WERI-Rb-1 (cell line): ENCODE measurements at regions not wholly inside any gene's neighbourhood (a gene's known extent, or its start where the extent isn't known, plus 50 kb on each side); places are given as distances from the start of the nearest gene placed in this dataset.

ENCODE experiments used
- DNase-seq: peaks from one replicate; pipeline ENCODE4 v3.0.0-alpha.2; 2020
- H3K27ac ChIP-seq: fragments of 250-450 bp; sonication (Bioruptor Pico); 2 replicates; pipeline ENCODE4 v1.5.1; 2020; ENCODE audit warnings: mild to moderate bottlenecking, moderate library complexity
- H3K27me3 ChIP-seq: fragments of 250-450 bp; sonication (Bioruptor Pico); 2 replicates; pipeline ENCODE4 v1.5.1; 2021; ENCODE audit warnings: mild to moderate bottlenecking, low read depth, moderate library complexity; ENCODE audit not compliant: insufficient read depth, severe bottlenecking
- H3K36me3 ChIP-seq: fragments of 250-450 bp; sonication (Bioruptor Pico); 2 replicates; pipeline ENCODE4 v1.5.1; 2020; ENCODE audit warnings: mild to moderate bottlenecking, moderate library complexity
- H3K4me3 ChIP-seq: 2 replicates; pipeline ENCODE4 v1.5.1; 2011; ENCODE audit warnings: low read depth, mild to moderate bottlenecking, control low read depth, low read length
- H3K9me3 ChIP-seq: fragments of 250-450 bp; sonication (Bioruptor Pico); 2 replicates; pipeline ENCODE4 v1.5.1; 2021; ENCODE audit warnings: mild to moderate bottlenecking, moderate library complexity; ENCODE audit not compliant: severe bottlenecking
- CTCF ChIP-seq: IDR thresholded peaks from 2 replicates; pipeline ENCODE4 v1.5.1; 2011; ENCODE audit warnings: low read depth, mild to moderate bottlenecking, control low read depth, inconsistent platforms, low read length

- Histone ChIP-seq H3K27me3 (no peaks in the 10 kb centered on the region), H3K36me3 (no peaks in the 10 kb centered on the region), H3K27ac (no peak overlapping the region), H3K9me3 (no peaks in the 10 kb centered on the region), H3K4me3 (no peak overlapping the region)
- no peak for TF ChIP-seq CTCF
- DNase-seq, result no peak
Observed at GRCh38 chr5:117645400-117645799, 1070.8 kb upstream of the SEMA6A start.

- H3K27me3 ChIP-seq, result no peaks in the 10 kb centered on the region
- no peaks in the 10 kb centered on the region for H3K9me3 ChIP-seq
- H3K36me3 ChIP-seq, result no peaks in the 10 kb centered on the region
- no peak overlapping the region for H3K4me3 ChIP-seq
- no peak overlapping the region for H3K27ac ChIP-seq
- TF ChIP-seq CTCF, result no peak
- DNase-seq, result no peak
Observed at GRCh38 chr5:117638581-117638980, 1064.0 kb upstream of the SEMA6A start.

- no peak overlapping the region for H3K4me3 ChIP-seq
- no peaks in the 10 kb centered on the region for H3K36me3 ChIP-seq
- H3K27ac ChIP-seq, result no peak overlapping the region
- H3K9me3 ChIP-seq, result peaks cover 5% of the 10 kb centered on the region
- no peaks in the 10 kb centered on the region for H3K27me3 ChIP-seq
- TF ChIP-seq CTCF, result no peak
- DNase-seq, result no peak
Observed at GRCh38 chr5:117633093-117633492, 1058.5 kb upstream of the SEMA6A start.

- Histone ChIP-seq H3K4me3 (no peak overlapping the region), H3K27me3 (no peaks in the 10 kb centered on the region), H3K36me3 (no peaks in the 10 kb centered on the region), H3K27ac (no peak overlapping the region), H3K9me3 (no peaks in the 10 kb centered on the region)
- no peak for DNase-seq
- TF ChIP-seq CTCF, result no peak
Observed at GRCh38 chr5:117624201-117624600, 1049.6 kb upstream of the SEMA6A start.

- H3K36me3 ChIP-seq, result no peaks in the 10 kb centered on the region
- H3K27me3 ChIP-seq, result no peaks in the 10 kb centered on the region
- H3K9me3 ChIP-seq, result no peaks in the 10 kb centered on the region
- no peak for TF ChIP-seq CTCF
- no peak overlapping the region for H3K27ac ChIP-seq
- no peak for DNase-seq
- H3K4me3 ChIP-seq, result no peak overlapping the region
Observed at GRCh38 chr5:117623042-117623805, 1048.6 kb upstream of the SEMA6A start.

GRCh38 chr5:117621921-117622320 lies 1047.3 kb upstream of the SEMA6A start:
- TF ChIP-seq CTCF, result no peak
- no peak for DNase-seq
- H3K36me3 ChIP-seq, result no peaks in the 10 kb centered on the region
- no peaks in the 10 kb centered on the region for H3K27me3 ChIP-seq
- H3K9me3 ChIP-seq, result no peaks in the 10 kb centered on the region
- H3K27ac ChIP-seq, result no peak overlapping the region
- H3K4me3 ChIP-seq, result no peak overlapping the region
